ENCODE measurements at regions not wholly inside any gene's neighbourhood (a gene's known extent, or its start where the extent isn't known, plus 50 kb on each side); places are given as distances from the start of the nearest gene placed in this dataset.
A peak's percentile ranks its signal among the peaks of the same experiment; 100 is the strongest.

GRCh38 chr2:215833531-215834162, 179.7 kb downstream of the MREG start (continued):
- TF ChIP-seq TCF7 (IDR thresholded peaks at IDR 0.05; ENCODE audit: borderline replicate concordance), result no peak
- no peak for TF ChIP-seq ELF2 (CRISPR knock-in tag; IDR thresholded peaks at IDR 0.05)
- peak; percentile 63; the same call in 1 of the 2 replicates for TF ChIP-seq CEBPG (CRISPR knock-in tag; IDR thresholded peaks at IDR 0.05)
- peak; percentile 6 to 65; a peak in 2 of 4 replicates for TF ChIP-seq CEBPG (tag; conservative IDR thresholded peaks at IDR 0.05 in 1 of 2, IDR thresholded peaks at IDR 0.05 in 1 of 2)
- TF ChIP-seq SRSF7 (optimal IDR thresholded peaks at IDR 0.05; ENCODE audit: low read depth, low read length), result no peak
- TF ChIP-seq ETV1 (tag; conservative IDR thresholded peaks at IDR 0.05; ENCODE audit: low read depth), result 0 out of 2 replicates have a peak, but pooled peaks have one; percentile 17
- no peak for TF ChIP-seq SFPQ (IDR thresholded peaks at IDR 0.05; ENCODE audit: low read depth, low read length)
- no peak for TF ChIP-seq USF2 (CRISPR knock-in tag; IDR thresholded peaks at IDR 0.05)
- no peak for TF ChIP-seq CTCF (IDR thresholded peaks at IDR 0.05 in 2 of 3, conservative IDR thresholded peaks at IDR 0.05 in 1 of 3; ENCODE audit: insufficient read depth in 2 of 3, low read depth in 1 of 3, low read length in 3 of 3)
- no peak for TF ChIP-seq HOXB6 (CRISPR knock-in tag; IDR thresholded peaks at IDR 0.05; ENCODE audit: borderline replicate concordance)
- TF ChIP-seq MAFG (tag; conservative IDR thresholded peaks at IDR 0.05), result no peak
- TF ChIP-seq RFX1 (IDR thresholded peaks at IDR 0.05), result no peak
- peak; percentile 79; the same call in 1 of the 2 replicates for TF ChIP-seq DMBX1 (CRISPR knock-in tag; IDR thresholded peaks at IDR 0.05; ENCODE audit: borderline replicate concordance)
- TF ChIP-seq HNRNPK (IDR thresholded peaks at IDR 0.05; ENCODE audit: low read depth, low read length, poor library complexity, severe bottlenecking), result no peak
- peak; percentile 62 for TF ChIP-seq CBFA2T3 (IDR thresholded peaks at IDR 0.05)
- 0 out of 2 replicates have a peak, but pooled peaks have one; percentile 32 for TF ChIP-seq PTTG1 (tag; IDR thresholded peaks at IDR 0.05; ENCODE audit: low read depth)
- peak in 1 of 2 experiments; percentile 26; a peak in 1 of 4 replicates for TF ChIP-seq ZNF639 (CRISPR knock-in tag; conservative IDR thresholded peaks at IDR 0.05 in 1 of 2, IDR thresholded peaks at IDR 0.05 in 1 of 2)
- peak; percentile 65 for TF ChIP-seq ZBTB17 (CRISPR knock-in tag; IDR thresholded peaks at IDR 0.05)
- TF ChIP-seq ZNF184 (CRISPR knock-in tag; IDR thresholded peaks at IDR 0.05), result no peak
- TF ChIP-seq ZBTB7A (IDR thresholded peaks at IDR 0.05; ENCODE audit: borderline replicate concordance, control insufficient read depth, low read depth, low read length), result no peak
- peak; percentile 62; the same call in 1 of the 2 replicates for TF ChIP-seq ZNF644 (tag; IDR thresholded peaks at IDR 0.05; ENCODE audit: low read depth)
- TF ChIP-seq MECOM (CRISPR knock-in tag; IDR thresholded peaks at IDR 0.05), result peak; percentile 69; the same call in 1 of the 2 replicates
